ENCODE measurements at regions not wholly inside any gene's neighbourhood (a gene's known extent, or its start where the extent isn't known, plus 50 kb on each side); places are given as distances from the start of the nearest gene placed in this dataset.

GRCh38 chr12:30874455-30875321, 51.9 kb upstream of the TSPAN11 start:
- no peak for DNase-seq

- no peak for DNase-seq
Observed at GRCh38 chr12:30870491-30871265, 55.9 kb upstream of the TSPAN11 start.

DNA sequence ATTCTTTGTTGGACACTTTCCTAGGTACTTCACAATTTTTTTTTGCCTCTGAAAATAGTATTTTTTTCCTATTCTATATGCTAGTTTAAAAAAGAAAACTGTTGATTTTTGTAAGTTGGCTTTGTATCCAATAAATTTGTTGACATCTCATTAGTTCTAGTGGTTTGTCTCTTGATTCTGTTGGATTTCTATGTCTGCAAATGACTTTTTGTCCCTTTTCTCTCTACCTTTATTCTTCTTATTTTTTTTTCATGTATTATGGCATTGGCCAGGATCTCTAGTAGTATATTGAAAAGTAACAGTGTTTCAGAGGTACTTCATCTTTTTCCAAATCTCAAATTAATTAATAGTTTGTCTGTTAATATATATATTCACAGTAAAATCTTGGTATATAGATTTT, 59.1 kb upstream of the TSPAN11 start:
- DNase-seq: no peak

GRCh38 chr12:30866256-30866655, 60.3 kb upstream of the TSPAN11 start:
- DNase-seq: no peak

DNA sequence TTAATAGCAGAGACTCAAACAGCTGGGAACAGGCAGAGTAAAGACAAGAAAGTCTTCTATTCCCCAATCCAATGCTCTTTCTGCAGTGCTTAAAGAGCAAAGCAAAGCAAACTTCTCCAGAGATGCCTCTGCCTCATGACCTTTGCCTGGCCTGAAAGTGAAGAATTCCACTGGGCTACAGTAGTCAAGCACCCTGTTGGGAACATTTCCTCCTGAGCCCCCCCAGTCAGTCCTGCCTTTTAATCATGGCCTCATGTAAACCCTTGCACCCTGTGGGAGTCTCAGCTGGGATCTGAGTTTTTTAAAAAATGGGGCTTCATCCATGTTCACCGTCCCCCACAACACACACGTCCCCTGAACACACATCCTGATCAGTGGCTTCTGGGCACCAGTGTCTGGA, 62.7 kb upstream of the TSPAN11 start:
- no peak for DNase-seq

- DNase-seq: no peak
Observed at GRCh38 chr12:30862486-30862885, 64.1 kb upstream of the TSPAN11 start.

DNA sequence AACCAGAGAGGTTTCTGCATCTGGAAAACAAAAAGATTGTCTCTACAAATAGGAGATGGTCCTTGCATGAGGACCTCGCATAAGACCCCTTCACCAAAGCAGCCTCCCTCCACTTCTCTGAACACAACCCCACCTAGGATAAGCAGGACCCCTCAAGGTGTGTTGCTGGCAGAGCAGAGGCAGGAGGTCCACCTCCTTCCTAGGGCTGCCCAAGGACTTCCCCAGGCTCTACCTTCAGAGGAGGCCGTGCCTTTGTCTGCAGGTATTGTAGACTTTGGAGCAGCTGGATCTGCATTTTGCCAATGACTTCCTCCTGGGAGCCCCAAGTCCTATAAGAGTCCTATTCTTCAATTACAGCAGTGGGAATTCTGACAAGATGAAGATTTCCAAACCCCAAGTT, 67.3 kb upstream of the TSPAN11 start:
- DNase-seq: no peak

- no peak for DNase-seq
Observed at GRCh38 chr12:30858471-30858870, 68.1 kb upstream of the TSPAN11 start.

- DNase-seq: no peak
Observed at GRCh38 chr12:30853561-30854133, 72.9 kb upstream of the TSPAN11 start.

- DNase-seq: no peak
Observed at GRCh38 chr12:30850684-30851083, 75.9 kb upstream of the TSPAN11 start.

DNA sequence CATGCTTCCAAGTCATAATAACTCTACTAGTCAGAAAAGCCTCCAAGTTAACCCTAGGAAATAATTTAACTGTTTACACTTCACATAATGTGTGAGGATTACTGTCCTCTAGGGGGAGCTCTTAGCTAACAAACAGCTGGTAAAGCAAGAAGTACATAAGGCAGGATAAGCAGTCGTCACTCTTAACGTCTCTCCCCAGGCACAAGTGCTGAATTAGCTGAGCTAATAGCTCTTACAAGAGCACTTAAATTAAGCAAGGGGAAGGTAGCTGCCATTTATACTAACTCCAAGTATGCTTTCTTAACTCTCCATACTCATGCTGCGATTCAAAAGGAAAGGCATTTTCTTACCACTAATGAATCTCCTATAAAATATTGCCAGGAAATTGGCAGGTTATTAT, 79.3 kb upstream of the TSPAN11 start:
- DNase-seq: no peak

GRCh38 chr12:30846776-30847175, 79.8 kb upstream of the TSPAN11 start:
- no peak for DNase-seq

DNA sequence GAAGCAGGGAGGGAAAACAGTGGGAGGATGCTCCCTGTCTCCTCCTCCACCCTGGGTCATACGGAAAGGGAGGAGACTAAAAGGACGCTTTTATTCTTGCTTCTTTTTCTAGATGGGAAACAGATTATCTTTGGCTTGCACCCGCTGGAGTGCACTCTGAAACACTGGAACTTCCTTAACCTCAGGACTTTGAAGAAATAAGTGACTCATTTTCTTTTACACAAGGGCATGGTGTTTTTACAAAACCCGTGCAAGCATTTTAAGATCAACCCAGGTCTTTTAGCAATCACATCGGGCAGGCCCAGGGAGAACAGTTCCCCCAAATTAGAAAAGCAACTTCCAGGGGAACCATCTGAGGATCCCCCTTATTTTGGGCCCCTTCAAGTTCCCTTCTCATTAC, 80.9 kb upstream of the TSPAN11 start:
- DNase-seq: no peak

DNA sequence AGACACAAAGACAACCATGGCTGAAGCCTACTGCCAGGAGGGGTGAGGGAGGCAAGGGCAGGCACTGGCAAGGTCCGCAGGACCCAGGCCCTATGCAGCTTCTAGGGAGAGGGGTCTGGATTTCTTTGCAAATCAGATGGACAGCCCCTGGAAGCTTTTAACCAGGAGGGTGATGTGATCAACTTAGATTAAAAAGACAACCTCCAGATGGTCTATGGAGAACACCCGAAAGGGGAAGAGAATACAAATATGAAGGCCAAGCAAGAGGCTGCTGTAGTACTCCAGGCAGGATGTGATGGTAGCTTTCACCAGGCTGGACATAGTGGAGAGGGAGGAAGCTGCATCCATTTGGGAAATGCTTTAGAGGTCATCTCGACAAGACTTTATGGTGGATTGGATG, 83.3 kb upstream of the TSPAN11 start:
- no peak for DNase-seq

DNA sequence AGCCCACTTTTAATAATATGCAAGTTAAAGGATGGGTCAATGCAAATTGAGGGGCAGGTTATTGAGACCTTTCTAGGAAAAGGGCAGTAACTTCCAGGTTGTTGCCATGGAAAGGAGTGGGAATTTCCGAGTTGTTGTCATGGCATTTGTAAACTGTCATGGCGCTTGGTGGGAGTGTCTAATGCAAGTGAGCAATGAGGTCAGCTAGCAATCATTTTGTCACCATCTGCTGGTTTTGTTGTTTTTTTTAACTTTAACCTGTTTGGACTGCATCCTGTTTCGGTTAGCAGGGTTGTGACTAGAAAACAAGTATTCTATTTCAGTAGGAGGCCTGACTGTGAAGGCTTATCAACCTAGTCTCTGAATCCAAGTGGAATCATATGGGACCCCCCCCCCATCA, 85.8 kb upstream of the TSPAN11 start:
- DNase-seq: no peak

- DNase-seq: no peak
Observed at GRCh38 chr12:30839643-30840220, 85.0 kb upstream of the CAPRIN2 start.

DNA sequence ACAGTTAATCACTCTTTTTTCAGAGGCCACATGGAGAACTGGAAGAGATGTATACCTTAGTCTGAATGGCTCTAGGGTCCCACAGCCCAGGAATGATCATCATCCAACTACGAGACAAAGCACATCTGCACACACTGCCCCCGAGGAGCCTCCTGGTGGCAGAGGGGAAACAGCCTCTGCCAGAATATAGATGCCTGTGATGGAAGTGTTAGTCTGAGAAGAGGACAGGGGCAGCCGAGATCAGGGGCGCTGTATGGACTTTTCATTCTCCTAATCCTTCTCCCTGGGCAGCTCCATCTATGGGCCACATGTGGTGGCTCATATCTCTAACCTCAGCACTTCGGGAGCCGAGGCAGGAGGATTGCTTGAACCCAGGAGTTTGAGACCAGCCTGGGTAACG, 82.8 kb upstream of the CAPRIN2 start:
- DNase-seq: no peak

DNA sequence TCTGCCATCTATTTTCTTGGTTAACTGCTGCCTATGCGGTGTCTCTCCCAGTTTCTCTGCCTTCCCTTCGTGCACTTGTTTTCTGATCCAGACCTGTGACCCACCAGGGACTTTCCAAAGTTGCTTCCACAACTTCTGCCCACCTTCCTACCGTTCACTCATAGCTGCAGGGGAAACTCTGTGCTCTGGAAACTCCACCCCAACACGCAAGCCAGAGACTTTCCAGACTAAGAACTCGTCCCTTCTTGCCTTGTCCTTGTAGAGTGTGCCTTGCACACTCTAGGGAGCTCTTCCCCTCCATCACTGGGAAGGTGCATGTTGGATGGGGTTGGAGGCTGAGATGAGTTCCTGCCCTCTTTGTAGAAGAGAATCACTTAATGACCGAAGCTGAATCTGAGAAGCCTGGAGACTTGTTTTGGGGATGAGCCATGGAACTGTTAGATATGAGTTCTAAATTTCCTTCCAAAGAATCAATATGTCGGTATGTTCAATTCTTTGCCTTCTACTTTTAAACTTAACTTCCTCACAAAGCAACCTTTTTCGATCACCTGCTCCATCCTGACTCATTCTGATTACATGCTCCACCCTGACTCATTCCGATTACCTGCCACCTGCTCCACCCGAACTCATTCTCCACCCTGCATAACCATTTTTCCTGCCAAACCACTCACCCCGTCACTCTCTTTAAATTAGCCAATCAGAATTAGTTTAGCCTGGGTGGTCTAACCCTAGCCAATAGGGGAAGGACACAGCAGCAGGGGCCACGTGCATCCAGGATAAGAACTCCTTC, 82.1 kb upstream of the CAPRIN2 start:
- DNase-seq: no peak

DNA sequence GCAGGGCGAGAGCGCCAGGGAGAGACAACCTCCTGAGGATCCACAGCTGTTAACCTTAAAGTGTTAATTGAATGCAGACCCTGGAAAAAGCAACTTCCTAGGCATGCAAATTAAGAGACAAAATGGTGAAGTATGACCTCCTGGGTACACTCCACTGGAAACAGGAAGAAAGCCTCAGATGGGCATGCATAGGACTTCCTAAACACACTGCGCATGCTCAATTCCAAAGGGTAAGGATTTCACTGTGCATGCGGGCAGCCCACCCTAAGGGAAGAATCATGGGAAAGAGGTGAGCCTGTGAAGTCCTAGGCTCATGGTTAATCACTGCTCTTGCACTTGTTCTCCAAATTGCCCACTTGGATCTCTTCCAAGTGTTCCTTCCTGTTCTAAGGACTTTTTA, 80.5 kb upstream of the CAPRIN2 start:
- no peak for DNase-seq

GRCh38 chr12:30830751-30831150, 76.0 kb upstream of the CAPRIN2 start:
- DNase-seq: no peak

- no peak for DNase-seq
Observed at GRCh38 chr12:30829876-30830275, 75.1 kb upstream of the CAPRIN2 start.

- DNase-seq: no peak
Observed at GRCh38 chr12:30828686-30829085, 73.9 kb upstream of the CAPRIN2 start.

Measured in activated effector memory CD4-positive, alpha-beta T cell treated with Interleukin-2 at 50 U/mL for 16 hours (primary cell).